NCI-H748 treated with DMSO at 0.1 percent for 48 hours (cell line): ENCODE measurements at regions not wholly inside any gene's neighbourhood (a gene's known extent, or its start where the extent isn't known, plus 50 kb on each side); places are given as distances from the start of the nearest gene placed in this dataset.

Source experiments
- DNase-seq: peaks from one replicate; lab custom pipeline; 2025; lab: John Stamatoyannopoulos, UW

DNA sequence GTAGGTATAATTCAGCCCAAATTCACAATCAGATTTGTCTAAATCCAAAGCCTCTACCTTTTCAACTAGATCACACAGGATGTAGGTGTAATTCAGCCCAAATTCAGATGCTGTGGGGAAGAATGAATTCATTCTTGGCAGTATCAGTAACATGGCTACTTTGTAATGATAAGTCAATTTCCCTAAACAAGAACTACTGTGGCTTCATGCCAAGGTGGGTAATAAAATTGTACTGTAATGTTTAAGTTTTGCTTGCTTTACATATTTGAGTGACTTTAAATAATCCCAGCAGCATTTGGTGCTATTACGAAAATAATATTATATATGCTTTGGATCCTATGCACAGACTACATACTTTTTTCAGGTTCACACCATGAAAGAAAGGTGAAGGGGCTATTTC lies 239.1 kb downstream of the HDGFL1 start:
- no peak for DNase-seq

DNA sequence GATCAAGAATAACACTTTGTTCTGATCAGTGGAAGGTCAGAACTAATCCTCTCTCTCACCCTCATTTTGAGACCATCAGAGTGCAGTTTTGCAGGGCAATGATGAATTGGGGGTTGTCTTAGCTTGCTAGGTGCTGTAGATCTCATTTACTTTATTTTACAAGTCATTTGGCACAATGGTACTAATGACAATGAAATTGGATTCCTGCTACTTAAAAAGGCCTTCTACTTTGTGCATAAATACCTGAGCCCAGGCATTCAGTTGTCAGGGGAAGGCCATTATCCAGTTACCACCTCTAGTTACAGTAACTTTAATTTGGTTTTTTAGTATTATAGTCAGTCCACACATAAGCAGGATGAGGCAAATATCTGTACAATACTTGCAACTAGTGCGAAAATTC lies 240.0 kb downstream of the HDGFL1 start:
- DNase-seq = no peak

DNA sequence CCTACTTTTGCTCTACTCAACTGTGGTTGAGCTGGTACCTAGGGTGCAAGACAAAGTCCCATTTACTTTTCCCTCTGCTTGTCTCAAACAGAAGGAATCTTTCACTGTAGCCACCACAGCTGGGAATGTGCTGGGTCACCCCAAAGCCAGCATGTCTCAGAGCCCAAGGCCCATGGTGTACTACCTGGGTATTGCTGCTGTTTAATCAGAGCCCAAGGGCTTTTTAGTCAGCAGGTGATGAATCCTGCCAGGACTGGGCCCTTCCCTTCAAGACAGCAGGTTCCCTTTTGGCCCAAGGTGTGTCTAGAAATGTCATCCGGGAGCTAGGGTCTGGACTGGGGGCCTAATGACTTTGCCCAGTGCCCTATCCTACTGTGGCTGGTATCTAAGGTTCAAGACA lies 249.8 kb downstream of the HDGFL1 start:
- DNase-seq = no peak

DNA sequence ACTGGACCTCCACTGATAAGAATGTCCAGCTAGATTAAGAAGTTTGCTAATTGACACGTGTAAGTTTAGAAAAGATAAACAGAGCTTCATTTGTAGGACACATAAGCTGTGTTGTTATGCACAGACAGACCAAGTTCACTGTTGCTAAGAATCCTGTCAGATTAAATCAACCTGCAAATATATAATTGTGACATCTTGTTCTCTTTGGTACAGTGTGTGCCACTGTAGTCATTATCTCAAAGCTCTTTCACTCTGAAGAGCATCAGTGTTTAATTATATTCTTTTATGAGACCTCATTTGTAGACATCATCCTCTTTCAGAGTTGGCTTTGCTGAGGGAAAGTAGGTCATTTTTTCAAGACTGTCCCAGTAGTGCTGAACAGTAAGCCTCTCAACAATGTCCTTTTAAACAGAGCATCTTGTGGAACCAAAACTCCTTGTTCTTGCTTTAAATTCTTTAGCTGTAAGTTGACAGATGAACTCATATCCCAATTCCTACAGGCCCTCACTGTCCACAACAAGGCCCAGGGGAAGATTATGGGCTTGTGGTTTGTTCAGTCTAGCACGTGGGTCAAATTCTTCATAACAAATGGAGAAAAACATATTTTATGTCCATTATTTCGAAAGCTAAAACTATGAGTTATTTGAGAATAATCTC lies 252.4 kb downstream of the HDGFL1 start:
- no peak for DNase-seq

DNA sequence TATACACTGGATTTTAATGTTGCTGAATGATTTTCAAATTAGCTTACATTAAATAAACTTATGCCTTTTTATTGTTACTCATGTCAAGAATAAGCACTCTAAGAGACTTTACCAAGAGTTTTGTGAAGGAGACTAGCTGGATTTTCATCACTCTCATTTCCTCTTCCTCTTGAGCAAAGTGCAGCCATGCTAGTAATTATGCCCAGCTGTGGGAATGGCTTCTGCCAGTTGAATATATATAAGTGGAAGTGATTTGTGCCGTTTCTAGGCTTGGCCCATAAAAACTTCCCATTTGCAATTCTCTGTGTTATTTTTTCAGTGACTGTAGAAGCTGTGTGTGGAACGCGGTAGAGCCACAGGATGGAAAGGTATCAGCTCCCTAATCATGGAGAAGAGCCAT lies 255.8 kb downstream of the HDGFL1 start:
- DNase-seq = no peak

DNA sequence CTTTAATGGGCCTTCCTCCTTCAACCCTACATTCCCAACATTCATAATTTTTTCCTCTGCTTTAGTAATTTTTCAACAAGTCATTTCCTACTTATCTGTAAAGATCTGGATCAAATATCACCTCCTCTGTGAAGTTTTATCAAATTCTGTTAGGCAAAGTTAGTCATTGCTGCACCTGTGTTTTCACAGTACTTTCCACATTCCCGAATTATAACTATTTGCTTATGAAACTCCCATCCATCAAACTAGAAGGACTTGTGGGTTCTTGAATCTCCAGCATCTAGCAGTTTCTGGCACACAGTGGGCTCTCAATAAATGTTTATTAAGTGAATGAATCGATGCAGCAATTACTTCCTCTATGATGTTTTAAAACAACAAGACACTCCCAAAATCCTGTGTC lies 257.6 kb downstream of the HDGFL1 start:
- no peak for DNase-seq

DNA sequence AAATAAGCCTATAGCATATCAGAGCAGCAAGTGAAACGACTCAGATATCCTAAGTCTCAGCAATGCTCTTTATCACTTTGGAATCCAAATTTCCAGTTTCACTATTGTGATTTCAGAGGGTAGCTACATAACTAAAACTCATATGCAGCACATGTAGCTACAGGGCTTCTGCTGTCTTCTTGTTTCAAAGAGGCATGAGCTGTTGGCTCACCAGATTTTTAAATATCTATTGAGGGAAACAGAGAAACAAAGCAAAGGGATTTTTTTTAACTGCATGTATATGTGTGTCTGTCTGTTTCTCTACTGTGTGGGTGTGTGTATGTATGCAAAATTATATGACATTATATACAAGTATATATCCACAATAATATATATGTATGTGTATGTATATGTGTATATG lies 258.4 kb downstream of the HDGFL1 start:
- no peak for DNase-seq

DNA sequence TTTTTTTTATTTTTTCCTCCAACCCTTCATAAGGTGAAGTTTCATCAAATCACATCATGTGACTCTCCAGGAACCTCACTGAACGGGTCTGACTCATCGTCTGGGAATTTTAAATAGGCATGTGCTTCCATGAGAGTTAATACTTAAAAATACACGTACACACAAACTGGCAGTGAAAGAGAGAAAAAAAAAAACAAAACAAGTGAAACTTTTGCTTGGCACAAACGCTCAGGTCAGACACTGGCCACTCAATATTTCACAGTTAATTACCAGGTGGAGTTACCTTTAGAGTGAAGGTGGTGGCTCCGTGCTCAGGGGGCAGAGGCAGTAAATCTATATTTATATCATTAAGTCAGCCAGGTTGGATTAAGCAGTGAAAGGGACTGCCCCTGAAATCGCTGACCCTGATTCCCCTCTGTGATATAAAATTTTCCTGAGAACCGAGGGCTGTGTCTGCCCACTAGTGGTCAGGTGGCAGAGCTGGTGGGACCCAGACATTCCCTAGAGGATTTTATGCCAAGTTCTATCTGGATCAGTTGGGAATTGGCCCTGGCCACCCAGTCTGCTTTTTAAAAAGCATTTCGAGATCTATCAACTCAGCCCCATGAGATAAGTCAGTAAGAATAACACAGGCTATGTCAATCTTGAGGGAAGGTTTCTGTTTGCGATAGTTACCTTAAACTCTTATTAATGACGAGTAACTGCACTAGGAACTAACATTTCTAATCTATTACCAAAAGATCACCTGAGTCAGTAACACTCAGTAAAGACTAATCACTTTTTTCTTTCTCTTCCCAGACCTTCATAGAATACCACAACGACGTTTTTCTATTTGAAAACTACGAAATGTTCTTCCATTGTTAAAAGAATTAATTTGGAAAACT lies 259.1 kb downstream of the HDGFL1 start:
- peak; percentile 95 for DNase-seq

DNA sequence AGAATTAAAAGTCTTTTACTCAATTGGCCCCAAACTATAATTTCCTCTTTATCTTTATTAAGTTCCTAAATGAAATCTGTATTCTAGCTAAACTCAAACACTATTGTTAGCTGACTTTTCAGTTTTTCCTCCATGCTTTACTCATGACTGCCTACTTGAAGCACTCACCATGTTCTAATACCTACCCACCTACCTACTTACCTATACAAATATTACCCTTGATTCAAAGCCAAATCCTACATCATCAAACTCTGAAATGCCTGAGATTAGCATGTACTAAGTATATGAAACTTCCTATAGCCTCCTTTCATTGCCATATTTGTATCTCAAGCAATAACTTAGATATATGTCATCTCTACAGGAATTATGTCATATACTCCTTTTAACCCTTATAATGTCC lies 259.7 kb downstream of the HDGFL1 start:
- no peak for DNase-seq

DNA sequence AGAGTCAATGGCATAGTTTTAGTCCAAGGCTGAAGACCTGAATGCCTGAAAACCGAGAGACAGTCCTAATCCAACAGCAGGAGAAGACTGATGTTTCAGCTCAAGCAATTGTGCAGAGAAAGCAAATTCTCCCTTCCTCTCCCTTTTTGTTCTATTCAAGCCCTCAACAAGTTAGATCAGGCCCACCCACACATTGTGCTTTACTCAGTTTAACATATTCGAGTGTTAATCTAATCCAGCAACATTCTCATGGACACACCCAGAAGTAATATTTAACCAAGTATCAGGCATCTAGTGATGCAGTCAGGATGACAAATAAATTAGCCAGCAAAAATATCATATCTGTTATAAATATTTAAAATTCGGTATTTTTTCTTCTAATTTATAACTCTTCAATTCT lies 261.1 kb downstream of the HDGFL1 start:
- no peak for DNase-seq

DNA sequence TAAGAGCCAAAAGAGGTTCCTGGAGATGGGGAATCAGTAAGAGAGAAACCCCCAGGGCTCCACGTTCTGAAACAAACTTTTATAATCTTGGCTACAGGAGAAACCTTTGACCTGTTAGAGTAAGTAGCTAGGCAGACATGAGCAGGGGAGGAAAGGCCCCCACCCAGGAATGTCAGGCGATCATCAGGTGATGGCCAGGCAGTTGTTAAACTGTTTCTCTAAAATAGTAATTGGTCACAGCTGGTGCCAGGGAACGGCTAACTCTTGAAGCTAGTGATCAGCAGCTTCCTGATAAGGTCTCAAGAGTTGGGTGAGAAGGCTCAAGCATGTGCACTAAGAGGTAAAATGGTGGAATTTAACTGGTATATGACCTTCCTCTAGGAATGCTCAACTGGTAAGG lies 263.8 kb downstream of the HDGFL1 start:
- no peak for DNase-seq

DNA sequence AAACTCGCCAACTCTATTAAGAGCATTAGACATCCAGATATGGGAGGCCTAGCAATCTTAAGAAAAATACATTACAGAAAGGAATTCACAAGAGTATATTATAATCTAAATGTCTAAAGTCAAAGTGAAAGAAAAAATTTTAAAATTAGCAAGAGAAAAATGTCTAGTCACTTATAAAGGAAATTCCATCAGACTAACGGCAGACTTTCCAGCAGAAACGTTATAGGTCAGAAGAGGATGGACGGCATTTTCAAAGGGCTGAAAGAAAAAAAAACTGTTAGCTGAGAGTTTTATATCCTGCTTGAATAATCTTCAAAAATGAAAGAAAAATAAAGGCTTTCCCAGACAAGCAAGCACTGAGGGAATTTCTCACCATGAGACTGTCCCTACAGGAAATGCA lies 269.0 kb downstream of the HDGFL1 start:
- DNase-seq = no peak

DNA sequence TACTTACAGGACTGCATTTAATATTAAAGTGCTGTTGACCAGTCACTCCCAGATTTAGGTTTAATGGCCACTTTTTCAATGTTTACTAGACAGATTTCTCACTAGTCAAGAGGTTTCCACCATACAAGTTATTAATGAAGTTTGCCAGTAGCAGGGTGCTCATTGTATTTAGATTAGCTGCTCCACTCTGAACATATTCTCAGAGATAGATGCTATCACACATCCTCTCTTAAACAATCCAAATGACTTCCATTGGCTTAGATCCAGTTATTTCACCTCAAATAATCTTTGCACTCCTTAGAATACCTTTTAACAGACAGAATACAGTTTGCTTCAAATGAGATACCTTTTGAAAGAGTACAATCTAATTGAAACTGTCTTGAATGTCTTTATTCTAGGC lies 276.1 kb downstream of the HDGFL1 start:
- no peak for DNase-seq

DNA sequence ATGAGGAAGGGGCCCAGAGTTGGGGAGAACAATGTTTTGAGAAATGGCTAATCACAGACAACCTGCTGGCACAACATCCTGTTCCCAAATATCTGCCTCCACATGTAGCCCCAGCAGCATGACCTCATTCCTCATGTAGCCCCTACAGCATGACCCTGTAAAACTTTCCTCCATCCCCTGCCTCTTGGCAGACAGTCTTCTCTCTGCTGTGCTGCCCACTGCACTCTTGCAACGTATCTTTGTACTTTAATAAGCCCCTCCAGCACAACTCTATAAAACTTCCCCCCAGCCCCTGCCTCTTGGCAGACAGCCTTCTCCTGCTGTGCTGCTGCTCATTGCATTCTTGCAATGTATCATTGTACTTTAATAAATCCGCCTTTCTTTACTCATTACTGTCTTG lies 278.8 kb downstream of the HDGFL1 start:
- DNase-seq = no peak

DNA sequence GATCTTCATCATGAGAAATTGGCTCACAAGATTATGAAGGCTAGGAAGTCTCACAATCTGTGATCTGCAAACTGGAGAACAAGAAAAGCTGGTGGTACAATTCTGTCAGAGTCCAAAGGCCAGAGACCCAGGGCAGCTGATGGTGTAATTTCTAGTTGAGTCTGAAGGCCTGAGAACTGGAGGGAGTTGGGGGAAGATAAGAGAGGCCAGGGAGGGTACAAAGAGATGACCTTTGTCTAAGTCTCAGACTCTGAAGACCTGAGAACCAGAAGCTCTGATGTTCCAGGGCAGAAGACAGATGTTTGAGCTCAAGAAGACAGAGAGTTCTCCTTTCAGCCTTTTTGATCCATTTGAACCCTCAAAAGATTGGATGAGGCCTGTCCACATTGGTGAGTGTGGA lies 280.6 kb downstream of the HDGFL1 start:
- no peak for DNase-seq

DNA sequence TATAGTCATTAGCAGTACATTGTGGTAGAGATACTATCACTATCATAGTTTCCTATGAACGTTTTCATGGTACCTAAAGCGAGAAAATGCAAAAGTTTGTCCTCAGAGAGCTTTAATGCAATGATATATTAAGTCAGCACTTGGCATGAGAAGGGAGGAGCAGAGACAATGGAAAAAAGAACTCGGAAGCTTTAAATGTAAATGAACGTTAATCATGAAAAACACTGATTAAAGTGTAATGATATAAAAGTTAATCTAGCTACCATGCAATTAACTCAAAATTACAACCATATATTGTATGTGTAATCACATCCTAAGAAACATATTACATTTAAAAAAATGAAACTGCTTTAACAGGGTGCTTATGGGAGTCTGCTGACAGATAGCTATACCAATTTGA lies 282.7 kb downstream of the HDGFL1 start:
- DNase-seq = no peak

DNA sequence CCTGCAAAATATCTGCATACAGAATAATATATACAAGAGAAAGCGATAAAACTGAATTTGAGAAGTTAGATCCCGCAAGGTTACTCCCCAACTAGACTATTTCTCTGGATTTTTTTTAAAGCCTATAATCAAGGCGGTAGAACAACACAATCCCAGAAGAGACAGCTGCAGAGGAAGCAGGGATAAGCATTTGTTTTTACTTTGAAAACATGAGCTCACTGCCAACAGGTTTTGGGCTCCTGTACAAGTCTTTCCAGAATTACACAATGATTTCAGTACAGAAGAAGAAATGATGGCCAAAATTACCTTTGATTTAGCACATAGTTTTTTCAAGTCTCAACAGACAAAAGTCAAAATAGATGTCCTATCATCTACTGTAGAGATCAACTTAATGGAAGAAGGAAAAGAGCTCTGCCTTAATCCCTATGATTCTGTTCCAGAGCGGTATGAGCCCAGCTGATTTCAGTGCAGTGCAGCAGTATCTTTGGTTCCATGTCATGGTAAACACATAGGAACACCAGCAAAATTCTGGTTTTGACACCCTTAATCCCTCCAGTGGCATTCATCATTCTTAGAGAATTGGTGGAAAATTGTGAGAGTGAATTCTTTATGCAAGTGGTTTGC lies 304.3 kb downstream of the HDGFL1 start:
- DNase-seq = no peak

DNA sequence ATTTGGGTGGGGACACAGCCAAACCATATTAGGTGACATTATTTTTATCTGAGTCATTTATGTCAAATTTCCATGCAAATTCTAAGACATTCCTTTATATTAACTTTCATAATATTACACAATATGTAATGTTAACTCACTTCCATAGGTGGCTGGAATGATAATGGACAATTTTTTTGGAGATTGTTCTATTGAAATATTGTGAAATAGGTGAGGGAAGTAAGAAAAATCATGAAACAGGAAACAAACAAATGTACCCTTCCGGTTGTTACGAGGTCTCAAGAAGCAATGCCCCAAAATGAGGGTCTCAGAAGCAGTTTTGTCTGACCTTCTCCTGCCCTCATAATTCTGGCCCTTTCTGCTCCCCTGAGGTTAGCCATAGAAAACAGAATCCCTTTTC lies 306.5 kb downstream of the HDGFL1 start:
- no peak for DNase-seq

DNA sequence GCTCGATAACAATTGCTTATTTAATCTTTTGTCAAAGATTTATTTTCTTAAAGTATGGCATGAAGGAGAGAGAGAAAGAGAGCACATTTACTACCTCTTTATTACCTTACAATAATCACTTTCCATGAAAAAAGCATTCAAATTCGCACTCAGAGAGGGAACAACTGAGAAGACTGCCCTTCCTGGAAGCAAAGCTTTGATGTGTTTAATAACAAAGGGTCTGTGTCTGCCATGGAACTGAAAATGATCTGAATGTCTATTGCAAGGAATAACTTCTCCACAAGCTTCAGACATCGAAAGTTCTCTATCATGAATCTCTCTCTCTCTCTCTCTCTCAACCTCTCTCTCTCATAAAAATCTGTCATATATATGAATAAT lies 308.9 kb downstream of the HDGFL1 start:
- no peak for DNase-seq

DNA sequence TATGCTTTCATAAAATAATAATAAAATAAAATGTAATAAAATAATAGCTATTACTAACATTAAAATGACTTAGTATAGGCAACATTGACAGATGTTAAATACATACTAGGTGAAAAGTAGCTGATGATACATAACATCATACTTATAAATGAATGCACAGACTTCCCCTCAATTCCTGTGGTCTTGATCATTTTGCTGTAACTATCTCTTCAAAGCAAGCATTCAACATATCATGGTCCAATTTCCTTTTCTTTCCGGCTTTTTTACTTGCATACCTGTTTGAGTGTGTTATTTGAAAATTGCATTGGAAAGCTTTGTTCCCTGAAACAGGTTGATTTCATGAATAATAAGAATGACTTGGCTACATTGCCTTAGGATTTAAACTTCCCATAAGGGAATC lies 309.3 kb downstream of the HDGFL1 start:
- no peak for DNase-seq

DNA sequence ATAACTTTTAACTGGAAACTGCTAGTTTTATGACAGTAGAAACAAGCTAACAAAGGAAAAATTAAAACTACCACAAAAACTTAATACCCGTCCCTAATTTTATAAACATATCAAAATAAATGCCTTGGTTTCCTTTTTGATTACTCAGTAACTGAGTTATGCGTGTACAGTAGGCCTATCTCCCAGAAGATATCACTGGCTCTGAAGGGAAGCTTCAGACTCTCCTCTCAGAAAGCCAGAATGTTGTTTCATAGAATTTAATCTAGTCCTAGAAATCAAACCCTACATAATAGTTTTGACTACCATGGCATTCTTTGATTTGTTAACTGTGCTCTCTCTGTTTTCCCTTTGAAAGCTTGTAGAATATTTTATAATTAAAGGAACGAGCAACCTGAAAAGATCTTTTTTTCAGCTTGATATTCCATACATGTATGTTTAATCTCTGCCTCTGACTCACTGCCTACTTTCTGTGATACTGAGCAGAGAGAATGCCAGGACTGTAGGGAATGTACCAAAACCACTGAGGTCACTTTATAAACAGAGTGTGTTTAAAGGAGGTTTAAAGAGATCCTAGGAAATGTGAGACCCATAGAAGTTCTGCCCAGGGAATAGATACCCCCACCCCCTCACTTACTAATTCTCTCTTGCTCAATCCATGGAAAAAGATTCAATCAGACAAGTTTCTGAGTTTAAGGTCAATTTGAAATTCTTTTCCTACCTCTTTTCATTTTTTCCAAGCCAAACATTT lies 311.5 kb downstream of the HDGFL1 start:
- no peak for DNase-seq

DNA sequence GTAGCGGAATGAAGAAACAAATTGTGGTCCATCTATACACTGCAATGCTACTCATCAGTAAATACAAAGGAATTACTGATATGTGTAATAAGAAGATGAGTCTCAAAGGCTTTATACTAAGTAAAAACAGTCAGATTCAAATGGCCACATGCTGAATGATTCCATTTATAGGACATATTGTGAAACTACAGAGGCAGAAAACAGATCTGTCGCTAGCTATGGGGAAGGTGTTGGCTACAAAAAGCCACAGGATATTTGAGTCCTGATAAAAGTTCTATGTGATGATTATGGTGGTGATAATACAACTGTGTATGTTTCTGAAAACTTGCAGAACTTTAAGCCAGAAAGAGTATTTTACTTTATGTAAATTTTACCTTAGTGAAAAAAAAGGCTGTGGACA lies 313.2 kb downstream of the HDGFL1 start:
- no peak for DNase-seq
